Stimulated activated CD8-positive, alpha-beta memory T cell treated with anti-CD3 and anti-CD28 coated beads, Interleukin-12 subunit alpha, Interleukin-12 subunit beta, amount 100 ng/mL, for 24 hours (primary cell): ENCODE measurements at regions not wholly inside any gene's neighbourhood (a gene's known extent, or its start where the extent isn't known, plus 50 kb on each side); places are given as distances from the start of the nearest gene placed in this dataset.

ENCODE experiments used
- DNase-seq: peaks from one replicate; pipeline ENCODE4 v3.0.0-alpha.2; 2020; ENCODE audit errors: extremely low read depth

- no peak for DNase-seq
These were observed 418.1 kb downstream of the SLITRK6 start for GRCh38 chr13:85381082-85381481.

GRCh38 chr13:85379991-85380390 is 419.2 kb downstream of the SLITRK6 start:
- DNase-seq: no peak

GRCh38 chr13:85379433-85379832 is 419.8 kb downstream of the SLITRK6 start:
- no peak for DNase-seq

DNA sequence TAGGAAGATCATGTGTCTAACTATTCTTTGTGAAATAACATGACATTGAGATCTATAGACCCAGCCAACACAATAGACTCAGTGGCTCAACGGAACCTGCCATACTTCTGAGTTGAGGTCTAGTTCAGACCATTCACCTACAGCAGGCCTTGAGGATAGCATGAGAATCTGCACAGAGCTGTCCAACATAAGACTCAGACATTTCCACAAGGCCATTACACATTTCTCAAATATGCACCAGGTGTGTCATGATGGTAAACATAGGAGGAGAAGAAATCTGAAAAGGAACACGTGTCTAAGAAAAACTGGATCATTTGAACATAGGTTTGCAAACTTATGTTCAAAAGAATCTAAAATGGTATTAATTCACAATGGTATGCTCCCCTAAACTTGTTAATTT is 421.4 kb downstream of the SLITRK6 start:
- no peak for DNase-seq

GRCh38 chr13:85373322-85373721 is 425.9 kb downstream of the SLITRK6 start:
- DNase-seq: no peak

- DNase-seq: no peak
These were observed 428.0 kb downstream of the SLITRK6 start for GRCh38 chr13:85371254-85371653.

DNA sequence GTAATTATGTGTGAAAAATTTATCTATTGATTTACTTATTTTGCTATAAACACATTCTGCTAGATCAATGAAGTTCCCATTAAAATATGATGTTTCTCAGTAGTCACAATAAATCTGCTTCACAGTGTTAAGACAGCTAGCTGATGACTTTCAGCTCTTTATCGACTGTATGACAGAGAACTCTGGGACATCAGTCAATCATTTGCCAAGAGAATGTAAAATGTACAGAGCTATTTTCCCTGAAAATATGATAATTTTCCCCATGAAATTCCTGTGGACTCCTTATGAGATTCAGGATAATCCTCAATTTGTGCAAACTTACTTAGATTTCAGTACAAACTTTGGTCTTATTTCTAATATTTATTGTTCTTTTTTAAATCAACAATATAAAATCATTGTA is 430.5 kb downstream of the SLITRK6 start:
- no peak for DNase-seq

GRCh38 chr13:85367887-85368286 is 431.3 kb downstream of the SLITRK6 start:
- no peak for DNase-seq

DNA sequence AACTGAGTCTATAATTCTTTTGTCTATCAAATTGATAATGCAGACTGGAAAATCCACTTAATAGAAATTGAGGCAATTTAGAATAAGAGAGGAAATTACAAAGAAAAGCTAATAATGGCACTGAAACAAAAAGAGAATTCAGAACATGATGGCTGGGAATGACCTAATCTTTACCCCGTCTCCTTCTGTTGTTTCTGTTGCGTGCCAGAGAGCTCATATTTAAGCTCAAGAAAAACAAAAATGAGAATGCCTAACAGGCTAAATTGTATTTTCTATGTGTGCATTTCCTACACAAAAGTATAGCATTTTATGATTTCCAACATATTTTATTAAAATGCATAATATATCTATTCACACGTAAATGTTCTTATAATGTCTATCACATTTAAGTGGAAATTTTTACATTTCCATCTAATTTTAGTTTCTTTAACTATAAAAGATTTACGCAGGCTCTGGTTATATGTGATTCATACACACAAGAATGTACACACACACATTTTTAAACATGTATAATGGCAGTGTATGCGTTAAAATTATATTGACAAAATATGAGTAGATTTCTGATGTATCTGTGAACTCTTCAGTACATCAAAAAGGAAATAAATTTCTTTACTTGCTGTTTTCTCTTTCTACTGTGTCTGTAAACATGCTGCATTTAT is 432.3 kb downstream of the SLITRK6 start:
- DNase-seq: no peak

DNA sequence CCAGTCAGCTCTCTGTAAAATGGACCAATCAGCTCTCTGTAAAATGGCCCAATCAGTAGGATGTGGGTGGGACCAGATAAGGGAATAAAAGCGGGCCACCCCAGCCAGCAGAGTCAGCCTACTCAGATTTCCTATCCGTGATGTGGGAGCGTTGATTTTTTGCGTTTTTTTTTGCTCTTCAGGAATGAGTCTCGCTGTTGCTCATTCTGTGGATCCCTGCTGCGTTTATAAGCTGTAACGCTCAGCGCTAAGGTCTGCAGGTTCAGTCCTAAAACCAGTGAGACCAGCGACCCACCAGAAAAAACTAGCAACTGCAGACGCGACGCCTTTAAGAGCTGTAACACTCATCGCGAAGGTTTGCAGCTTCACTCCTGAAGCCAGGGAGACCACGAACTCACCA is 435.7 kb downstream of the SLITRK6 start:
- DNase-seq: no peak

- DNase-seq: no peak
These were observed 436.2 kb downstream of the SLITRK6 start for GRCh38 chr13:85362980-85363379.

DNA sequence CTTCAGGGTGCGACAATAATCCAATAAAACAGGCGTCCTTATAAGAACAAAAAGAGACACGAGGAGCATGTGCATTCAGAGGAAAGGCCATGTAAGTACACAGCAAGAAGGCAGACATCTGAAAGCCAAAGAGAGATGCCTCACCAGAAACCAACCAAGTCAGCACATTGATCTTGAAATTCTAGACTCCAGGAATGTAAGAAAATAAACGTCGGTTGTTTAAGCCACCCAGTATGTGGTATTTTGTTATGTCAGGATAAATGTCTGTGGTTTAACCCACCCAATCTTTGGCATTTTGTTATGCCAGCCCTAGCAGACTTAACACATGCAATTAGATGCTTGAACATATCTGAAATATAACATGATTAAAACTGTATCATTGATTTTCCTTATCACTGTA is 452.0 kb downstream of the SLITRK6 start:
- DNase-seq: no peak

DNA sequence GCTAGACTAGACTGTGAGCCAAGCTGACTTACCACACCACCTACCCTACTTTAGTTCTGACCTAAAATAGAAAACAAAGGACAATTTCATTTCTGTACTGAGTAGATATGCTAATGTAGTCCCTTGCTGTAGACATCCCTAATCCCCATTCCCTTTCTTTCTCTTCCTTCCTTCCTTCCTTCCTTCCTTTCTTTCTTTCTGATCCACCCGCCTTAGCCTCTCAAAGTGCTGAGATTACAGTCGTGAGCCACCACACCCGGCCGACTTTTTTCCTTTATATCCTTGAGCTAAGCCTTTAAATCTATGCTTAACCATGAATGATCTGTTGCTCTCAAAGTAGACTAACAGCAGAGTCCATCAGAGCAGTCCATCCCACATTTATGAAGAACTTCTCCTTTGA is 465.0 kb downstream of the SLITRK6 start:
- no peak for DNase-seq

DNA sequence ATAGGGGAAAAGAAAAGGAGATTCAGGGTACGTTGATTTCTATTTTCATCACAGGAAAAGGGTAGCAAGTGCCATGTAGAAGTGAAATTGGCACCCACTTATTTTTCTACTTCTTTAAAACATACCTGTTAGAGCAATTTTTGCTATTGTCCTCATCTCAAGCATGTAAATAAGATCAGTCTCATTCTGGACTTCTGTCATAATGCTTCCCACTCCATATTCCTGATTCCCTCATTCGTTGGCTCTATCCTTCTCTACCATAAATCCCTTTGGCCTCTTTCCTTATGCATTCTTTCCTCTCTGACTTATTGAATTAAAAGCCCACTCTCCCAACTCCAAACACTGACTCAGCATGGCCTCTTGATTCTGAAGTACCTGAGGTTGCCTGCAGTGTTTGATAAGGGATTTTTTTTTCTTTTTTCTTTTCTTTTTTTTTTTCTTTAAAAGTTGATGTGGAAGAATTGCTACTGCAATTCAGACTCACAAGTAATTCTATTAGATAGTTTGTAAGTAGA is 465.7 kb downstream of the SLITRK6 start:
- no peak for DNase-seq

DNA sequence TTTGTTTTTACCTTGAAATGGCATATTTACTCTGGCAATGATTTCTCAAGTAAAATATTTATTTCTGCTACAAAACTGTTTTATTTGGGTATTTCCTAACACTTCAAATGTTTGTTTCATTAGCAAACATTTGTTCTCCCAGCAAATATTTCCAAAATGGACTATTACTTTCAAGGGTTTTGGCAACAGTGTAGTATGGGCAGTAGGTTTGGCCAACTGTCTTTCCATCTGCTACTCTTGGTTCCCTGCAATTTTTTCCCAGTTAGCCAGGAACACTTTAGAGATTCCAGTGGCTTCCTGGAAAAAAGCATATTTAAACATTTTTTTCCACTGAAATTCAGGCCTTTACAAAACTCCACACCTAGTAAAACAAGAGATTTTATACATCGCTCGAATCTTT is 466.6 kb downstream of the SLITRK6 start:
- DNase-seq: no peak

GRCh38 chr13:85321734-85322133 is 477.5 kb downstream of the SLITRK6 start:
- DNase-seq: no peak

DNA sequence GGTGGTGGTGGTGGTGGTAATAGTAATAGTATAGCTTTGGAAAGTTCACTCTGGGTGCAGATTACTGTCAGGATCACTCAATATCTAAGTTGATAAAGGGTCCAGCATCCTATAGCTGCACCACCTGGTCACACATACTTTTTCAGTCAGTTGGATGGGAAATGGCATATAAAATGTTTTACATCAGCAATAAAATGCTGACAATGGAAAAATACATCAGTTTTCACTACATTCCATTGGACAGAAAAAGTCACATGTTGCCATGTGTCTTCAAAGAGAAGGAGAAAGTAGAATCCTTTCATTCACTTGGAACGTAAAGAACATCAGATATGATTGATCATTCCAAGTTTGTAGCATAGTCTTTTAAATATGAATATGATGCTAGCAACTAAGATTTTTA is 481.4 kb downstream of the SLITRK6 start:
- no peak for DNase-seq

GRCh38 chr13:85316506-85317025 is 482.7 kb downstream of the SLITRK6 start:
- DNase-seq: no peak

DNA sequence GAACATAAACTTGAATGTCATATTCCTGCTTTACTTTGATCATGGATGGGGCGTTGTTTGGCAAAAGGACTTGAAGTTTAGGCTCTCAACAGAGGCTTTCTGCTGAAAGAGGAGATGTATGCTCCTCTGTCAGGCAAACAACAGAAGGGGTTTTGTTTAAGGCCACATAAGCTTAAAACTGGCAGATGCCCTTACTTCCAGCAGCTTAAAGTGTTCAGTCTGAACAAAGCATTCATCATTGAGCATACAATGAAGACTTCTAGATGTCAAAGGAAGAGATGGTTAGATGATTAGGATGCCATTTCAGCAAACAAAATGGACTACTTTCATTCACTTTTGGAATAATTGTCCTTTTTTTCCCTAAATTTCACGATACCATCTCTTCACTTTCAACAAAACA is 484.5 kb downstream of the SLITRK6 start:
- DNase-seq: no peak

DNA sequence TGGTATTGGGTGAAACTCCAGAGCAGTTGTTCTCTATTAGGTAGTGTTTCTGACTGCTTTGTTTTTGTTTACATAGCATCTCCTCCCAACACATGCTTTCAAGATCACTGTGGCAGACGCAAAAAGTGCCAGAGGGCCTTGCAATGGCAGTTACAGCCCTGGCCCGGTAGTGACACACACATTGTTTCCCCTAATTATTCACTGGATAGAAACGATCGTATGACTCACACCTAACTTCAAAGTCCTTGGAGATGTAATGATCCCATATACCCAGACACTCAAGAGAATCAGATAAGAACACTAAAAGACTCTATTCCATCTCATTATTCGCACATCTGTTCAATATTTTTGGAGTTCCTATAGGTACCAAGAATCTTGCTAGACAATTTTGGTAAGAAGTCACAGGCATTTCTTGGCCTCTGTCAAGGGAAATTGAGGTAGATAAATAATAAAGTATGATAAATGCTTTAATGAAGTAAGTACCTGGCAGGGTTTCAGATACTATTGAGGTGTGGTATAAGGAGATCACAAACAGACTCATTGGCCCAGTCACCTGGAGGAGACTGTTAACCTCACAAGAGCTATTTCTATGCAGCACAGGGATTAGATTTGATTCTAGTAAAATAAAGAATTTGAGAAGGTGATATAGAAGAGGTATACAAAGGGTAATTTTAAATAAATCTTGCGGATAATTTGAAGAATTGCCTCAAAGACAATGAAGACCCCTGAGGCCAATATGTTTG is 485.3 kb downstream of the SLITRK6 start:
- no peak for DNase-seq

DNA sequence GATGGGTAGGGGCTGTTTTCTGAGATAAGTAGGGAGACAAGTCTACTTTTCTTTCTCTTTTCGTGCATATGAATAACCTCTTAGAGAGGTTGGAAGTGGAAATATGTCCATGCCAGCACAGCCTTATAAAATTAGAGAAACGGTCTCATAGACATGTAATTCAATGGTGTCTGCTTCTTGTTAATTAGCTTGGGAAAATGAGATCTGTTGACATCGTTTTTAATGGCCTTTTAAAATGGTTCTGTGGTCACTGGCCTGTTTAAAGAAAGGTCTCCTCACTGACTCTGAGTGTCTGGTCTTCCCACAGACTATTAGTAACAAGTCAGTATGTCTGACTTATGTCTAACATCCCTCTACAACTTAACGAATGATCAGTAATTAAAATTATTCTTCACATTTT is 487.1 kb downstream of the SLITRK6 start:
- no peak for DNase-seq

DNA sequence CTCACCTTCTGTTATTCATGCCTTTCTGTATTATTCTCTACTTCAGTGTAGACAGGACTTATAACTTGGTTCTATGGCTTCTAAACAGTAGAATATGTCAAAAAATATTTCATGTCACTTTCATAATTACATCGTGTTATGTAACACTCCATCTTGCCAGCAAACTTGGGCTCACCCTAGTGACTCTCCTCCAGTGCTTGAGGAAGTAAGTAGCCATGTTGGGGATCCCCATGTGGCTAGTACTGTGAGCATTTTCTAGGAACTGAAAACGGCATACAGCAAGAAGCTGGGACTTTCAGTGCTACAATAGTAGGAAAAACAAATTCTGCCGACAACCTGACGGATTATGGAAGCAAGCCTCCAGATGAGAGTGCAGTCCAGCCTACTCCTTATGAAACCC is 495.6 kb downstream of the SLITRK6 start:
- DNase-seq: no peak

DNA sequence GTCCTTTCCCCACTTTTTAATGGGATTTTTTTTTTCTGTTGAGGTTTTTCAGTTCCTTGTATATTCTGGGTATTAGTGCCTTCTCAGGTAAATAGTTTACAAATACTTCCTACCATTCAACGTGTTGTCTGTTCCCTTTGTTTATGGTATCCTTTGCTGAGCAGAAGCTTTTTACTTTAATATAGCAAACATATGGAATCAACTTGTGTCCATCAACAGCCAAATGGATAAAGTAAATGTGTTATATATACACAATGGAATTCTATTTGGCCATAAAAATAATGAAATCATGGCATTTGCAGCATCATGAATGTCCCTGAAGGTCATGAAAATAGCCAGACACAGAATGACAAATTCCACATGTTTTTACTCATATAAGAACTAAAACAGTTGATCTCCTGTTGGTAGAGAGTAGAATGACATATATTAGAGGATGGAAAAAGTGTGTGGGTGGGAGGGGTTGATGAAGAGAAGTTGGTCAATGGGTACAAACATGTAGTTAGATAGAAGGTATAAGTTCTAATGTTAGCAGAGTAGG is 500.8 kb downstream of the SLITRK6 start:
- DNase-seq: no peak
